ENCODE measurements at regions not wholly inside any gene's neighbourhood (a gene's known extent, or its start where the extent isn't known, plus 50 kb on each side); places are given as distances from the start of the nearest gene placed in this dataset.

- Histone ChIP-seq H3K9me3 (ENCODE audit: control insufficient read depth, insufficient read depth, low read depth, low read length) (no peaks in the 10 kb centered on the region), H3K4me1 (ENCODE audit: control insufficient read depth, insufficient read depth, low read length) (no peaks in the 10 kb centered on the region)
Observed at GRCh38 chr1:114335273-114335672, 175.7 kb downstream of the TRIM33 start.

GRCh38 chr1:114334297-114334696, 176.7 kb downstream of the TRIM33 start:
- no peaks in the 10 kb centered on the region for H3K4me1 ChIP-seq (ENCODE audit: control insufficient read depth, insufficient read depth, low read length)
- no peak overlapping the region for H3K27ac ChIP-seq (ENCODE audit: extremely low read depth, low read depth, low read length)
- H3K4me3 ChIP-seq (ENCODE audit: low read depth, low read length) = no peak overlapping the region
- H3K9me3 ChIP-seq (ENCODE audit: control insufficient read depth, insufficient read depth, low read depth, low read length) = no peaks in the 10 kb centered on the region
- ChIA-PET CTCF (no interaction called here), POLR2A (no interaction called here)
- H3K36me3 ChIP-seq (ENCODE audit: control insufficient read depth in 2 of 2, insufficient read depth in 1 of 2, low read length in 2 of 2) = no peaks in the 10 kb centered on the region
- no peak for TF ChIP-seq ZNF132 (tag by site-specific recombination; IDR thresholded peaks at IDR 0.05; ENCODE audit: borderline replicate concordance)
- TF ChIP-seq ZNF596 (tag by site-specific recombination; IDR thresholded peaks at IDR 0.05) = no peak
- no peak for TF ChIP-seq ZNF138 (tag by site-specific recombination; IDR thresholded peaks at IDR 0.05; ENCODE audit: borderline replicate concordance)
- no peak for TF ChIP-seq ZNF354C (tag by site-specific recombination; IDR thresholded peaks at IDR 0.05; ENCODE audit: borderline replicate concordance, low read depth)
- no peak for TF ChIP-seq ZNF521 (tag by site-specific recombination; IDR thresholded peaks at IDR 0.05)
- TF ChIP-seq ZNF558 (tag by site-specific recombination; IDR thresholded peaks at IDR 0.05) = no peak
- TF ChIP-seq ZSCAN18 (tag by site-specific recombination; IDR thresholded peaks at IDR 0.05) = no peak
- no peak for TF ChIP-seq ZNF747 (tag by site-specific recombination; IDR thresholded peaks at IDR 0.05)
- TF ChIP-seq ZNF175 (tag by site-specific recombination; IDR thresholded peaks at IDR 0.05) = no peak
- no peak for TF ChIP-seq ZSCAN23 (tag by site-specific recombination; IDR thresholded peaks at IDR 0.05)
- no peak for TF ChIP-seq ZNF248 (tag by site-specific recombination; IDR thresholded peaks at IDR 0.05)
- no peak for TF ChIP-seq ZNF513 (tag by site-specific recombination; IDR thresholded peaks at IDR 0.05)
- TF ChIP-seq ZNF610 (tag by site-specific recombination; IDR thresholded peaks at IDR 0.05; ENCODE audit: borderline replicate concordance) = no peak
- no peak for TF ChIP-seq ZNF621 (tag by site-specific recombination; IDR thresholded peaks at IDR 0.05)
- no peak for TF ChIP-seq SALL2 (tag by site-specific recombination; IDR thresholded peaks at IDR 0.05; ENCODE audit: borderline replicate concordance)
- no peak for TF ChIP-seq RBAK (tag by site-specific recombination; IDR thresholded peaks at IDR 0.05)
- TF ChIP-seq ZNF707 (tag by site-specific recombination; IDR thresholded peaks at IDR 0.05) = no peak
- no peak for TF ChIP-seq ZNF239 (tag by site-specific recombination; IDR thresholded peaks at IDR 0.05)
- no peak for TF ChIP-seq TSHZ1 (tag by site-specific recombination; IDR thresholded peaks at IDR 0.05; ENCODE audit: borderline replicate concordance)

More at GRCh38 chr1:114335273-114335672, 175.7 kb downstream of the TRIM33 start:
- ChIA-PET CTCF (interaction anchor here (0.6 to 1.2 kb wide), 3 partner anchors 11 to 1090 kb away, joined by 4 to 5 read pairs (median 4); no protein-coding TSS in a partner anchor), POLR2A (no interaction called here)
- Histone ChIP-seq H3K4me3 (ENCODE audit: low read depth, low read length) (no peak overlapping the region), H3K27ac (ENCODE audit: extremely low read depth, low read depth, low read length) (no peak overlapping the region), H3K36me3 (ENCODE audit: control insufficient read depth in 2 of 2, insufficient read depth in 1 of 2, low read length in 2 of 2) (no peaks in the 10 kb centered on the region)
- no peak for TF ChIP-seq ZNF560 (tag by site-specific recombination; IDR thresholded peaks at IDR 0.05; ENCODE audit: borderline replicate concordance)
- no peak for TF ChIP-seq ZNF169 (tag by site-specific recombination; IDR thresholded peaks at IDR 0.05)
- no peak for TF ChIP-seq ZNF292 (tag by site-specific recombination; IDR thresholded peaks at IDR 0.05; ENCODE audit: borderline replicate concordance, low read depth)
- no peak for TF ChIP-seq ZNF449 (tag by site-specific recombination; IDR thresholded peaks at IDR 0.05)
- TF ChIP-seq ZBTB6 (tag by site-specific recombination; IDR thresholded peaks at IDR 0.05) = no peak
- no peak for TF ChIP-seq ZNF843 (tag by site-specific recombination; IDR thresholded peaks at IDR 0.05)
- no peak for TF ChIP-seq KLF10 (tag by site-specific recombination; IDR thresholded peaks at IDR 0.05)
- TF ChIP-seq ZNF623 (tag by site-specific recombination; IDR thresholded peaks at IDR 0.05) = no peak
- no peak for TF ChIP-seq ZNF660 (tag by site-specific recombination; IDR thresholded peaks at IDR 0.05)
- no peak for TF ChIP-seq ZBTB21 (tag by site-specific recombination; IDR thresholded peaks at IDR 0.05)
- TF ChIP-seq ZNF133 (tag by site-specific recombination; IDR thresholded peaks at IDR 0.05) = no peak

Data from HEK293 (cell line).